GM21723 (cell line): ENCODE measurements at regions not wholly inside any gene's neighbourhood (a gene's known extent, or its start where the extent isn't known, plus 50 kb on each side); places are given as distances from the start of the nearest gene placed in this dataset.

Experiments used
- ATAC-seq: cut with Tn5 transposase; IDR thresholded peaks from one replicate; pipeline ENCODE4 v1.9.1; 2021; ENCODE audit warnings: mild to moderate bottlenecking, moderate library complexity; ENCODE audit not compliant: unreplicated experiment

DNA sequence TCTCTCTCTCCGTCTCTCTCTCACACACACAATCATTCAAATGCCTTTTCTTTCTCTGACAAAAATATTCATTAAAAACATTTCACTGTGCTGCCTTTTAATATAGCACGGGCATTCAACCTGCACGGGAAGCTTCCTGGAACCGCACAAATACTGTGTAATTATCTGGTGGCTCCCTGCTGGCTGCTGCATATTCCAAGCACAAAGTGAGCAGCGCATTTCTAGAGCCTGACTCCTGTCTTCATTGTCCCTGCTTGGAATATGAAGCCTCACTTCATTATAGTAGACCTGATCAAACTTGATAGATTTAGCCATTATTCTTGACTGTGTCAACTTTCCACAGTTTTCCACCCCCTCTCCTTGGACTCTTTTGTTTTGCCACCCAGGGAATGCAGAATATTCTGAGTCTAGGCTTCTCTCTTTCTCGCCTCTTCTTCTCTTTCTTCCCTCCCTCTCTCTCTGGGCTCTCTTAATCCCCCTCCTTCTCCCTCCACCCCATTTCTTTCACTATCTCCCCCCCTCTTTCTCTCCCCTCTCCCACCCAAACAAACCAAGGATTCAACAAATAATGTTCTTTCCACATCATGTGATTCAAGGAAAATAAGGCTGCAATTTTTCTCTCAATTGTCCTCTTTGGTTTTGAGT, 672.1 kb upstream of the FANCL start:
- ATAC-seq: no peak

DNA sequence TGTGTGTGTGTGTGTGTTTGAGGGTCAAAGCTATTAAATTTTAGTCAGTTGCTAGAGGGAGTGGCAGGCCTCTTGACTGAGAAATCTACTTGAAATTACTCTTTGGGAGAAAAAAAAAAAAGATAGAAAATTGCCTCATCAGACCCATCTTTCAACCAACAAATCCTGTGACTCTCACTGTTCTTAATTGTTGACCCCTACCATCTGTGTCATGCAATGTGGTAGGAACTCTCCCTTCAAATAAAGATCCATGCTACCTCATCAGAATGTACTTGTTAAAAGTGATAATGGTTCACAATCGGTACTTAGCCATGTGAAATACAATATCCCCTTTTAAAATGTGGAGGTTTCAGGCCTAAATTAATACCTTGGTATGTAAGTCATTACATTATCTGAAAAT, 670.8 kb upstream of the FANCL start:
- ATAC-seq: no peak

DNA sequence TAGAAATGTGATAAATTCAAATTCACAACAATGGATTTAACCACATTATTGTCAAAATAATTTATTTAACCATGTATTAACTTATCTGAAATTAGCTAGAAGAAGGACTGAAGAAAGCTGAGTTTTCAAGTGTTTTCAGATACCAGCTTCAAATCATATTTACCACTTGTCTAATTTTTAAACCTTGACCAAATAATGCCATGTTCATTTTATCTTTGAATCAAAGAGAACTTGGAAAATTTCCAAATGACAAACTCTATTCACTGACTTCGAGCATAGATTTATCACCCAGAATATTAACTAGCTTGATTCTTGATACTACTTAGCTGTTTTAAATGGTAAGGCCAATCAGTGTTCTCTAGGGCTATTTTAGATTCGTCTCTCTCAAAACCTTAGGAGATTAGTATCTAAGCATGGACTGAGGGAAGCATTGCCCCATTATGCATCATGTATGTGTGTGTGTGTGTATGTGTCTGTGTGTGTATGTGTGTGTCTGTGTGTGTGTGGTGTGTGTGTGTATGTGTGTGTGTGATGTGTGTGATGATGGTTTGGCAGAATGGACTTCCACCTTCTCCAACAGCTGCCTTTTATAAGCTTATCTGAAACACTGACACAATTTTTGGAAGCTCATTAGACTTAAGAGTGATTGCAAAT, 667.5 kb upstream of the FANCL start:
- no peak for ATAC-seq

DNA sequence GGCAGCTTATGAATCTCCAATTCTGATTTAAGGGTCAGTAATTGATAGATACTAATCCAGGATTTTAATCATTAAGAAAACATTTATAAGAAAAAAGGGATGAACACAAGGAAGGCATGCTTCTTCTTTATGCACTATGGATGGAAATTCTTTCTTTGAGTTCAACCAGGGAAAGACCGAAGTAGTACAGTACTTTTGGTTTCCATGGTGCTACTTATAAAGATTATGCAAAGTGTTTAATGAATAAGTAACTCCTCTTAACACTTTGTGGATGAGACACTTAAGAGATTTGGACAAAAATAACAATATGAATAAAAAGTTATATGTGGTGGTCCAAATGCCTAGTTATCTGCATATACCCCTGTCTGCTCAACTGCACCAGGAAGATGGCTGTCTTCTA, 666.5 kb upstream of the FANCL start:
- ATAC-seq: no peak

DNA sequence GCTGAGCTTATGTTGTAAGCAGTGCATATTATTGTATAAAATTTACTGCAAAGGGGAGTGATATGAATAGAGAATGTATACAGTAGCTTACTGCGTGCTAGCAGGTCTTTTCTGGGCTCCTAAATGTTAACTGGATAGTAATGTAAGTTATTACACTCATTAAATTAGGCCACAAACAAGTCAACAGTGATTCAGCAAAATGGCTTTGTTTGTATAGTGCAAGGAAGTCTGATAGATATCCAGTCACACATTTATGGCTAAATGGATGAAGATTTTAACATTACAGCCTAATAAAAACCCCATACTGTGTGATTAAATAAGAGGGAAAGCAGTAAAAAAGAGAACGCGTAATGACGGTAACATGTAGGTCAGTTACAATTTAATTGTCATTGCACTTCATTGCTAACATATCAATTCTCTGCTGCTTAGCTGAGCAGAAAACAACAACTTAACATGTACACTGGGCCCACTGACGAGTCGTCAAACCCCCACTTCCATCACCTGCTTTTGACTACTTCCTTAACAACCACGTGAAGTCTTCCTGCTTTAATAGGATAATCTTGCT, 665.0 kb upstream of the FANCL start:
- no peak for ATAC-seq

DNA sequence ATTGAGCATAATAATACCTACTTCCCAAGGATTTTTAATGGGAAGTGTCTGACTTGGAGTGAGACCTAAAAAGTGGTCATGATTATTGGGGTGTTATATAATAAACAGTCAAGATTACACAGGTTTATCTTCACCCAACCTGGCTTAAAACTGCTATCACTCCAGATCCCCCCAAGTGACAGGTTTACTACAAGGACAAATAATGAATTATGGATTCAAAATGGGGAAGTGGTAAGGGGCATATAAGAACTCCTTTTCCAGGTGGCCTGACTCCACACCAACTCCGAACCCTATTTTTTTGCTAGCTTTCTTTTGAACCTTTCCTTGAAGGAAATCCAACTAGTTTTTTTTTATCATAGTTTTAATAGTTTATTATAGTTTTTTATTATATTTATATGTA, 663.0 kb upstream of the FANCL start:
- no peak for ATAC-seq

DNA sequence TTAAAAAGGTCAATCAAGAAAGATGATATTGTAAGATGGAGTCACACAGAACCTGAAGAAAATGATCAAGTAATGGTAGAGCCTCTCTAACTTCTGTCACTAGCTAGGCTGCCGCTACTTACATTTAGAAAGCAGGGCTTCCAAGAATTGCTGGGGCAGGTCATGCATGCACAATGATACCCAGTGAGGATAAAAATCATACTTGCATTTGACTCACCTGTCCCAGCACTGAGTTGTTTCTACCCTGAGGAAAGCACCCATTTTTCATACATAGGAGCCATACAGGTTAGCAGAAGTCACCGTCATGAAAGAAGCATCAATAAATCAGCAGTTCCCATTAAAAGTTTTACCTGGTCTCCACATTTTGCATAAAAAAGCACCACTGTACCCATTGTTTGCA, 662.3 kb upstream of the FANCL start:
- no peak for ATAC-seq

DNA sequence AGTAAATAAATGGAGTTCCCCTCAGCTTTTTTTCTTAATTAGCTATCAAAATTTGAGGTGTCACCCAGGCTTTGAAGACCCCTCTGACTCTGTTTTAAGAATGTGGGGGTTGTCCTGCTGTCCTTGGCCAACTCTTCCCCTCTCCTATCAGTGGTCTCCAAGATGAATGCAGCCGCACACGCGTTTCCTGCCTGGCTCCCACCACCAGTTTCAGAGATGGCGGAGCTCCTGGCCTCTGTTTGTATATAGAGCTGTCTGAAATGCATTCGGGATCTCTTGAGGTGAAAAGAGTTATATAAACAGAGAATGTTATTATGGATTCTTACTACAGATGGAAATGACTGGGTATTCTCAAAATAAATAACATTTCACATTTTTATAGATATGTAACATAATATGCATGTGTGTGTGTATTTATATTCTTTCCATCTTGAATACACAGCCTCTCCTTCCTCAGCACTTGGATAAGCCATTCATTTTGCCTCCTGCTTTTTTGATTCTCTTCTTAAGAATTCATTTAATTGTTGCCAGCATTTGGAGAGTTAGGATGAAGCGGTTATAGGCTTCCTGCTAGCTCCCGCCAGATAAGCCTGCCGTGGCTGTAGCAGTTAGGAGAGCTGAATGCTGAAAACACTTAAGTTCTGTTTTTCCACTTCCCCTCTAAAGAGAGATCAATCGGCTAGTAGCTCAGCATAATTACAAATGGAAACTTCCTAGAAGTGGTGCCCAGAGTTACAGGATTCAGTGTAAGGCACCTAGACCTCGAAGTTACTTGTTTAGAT, 659.3 kb upstream of the FANCL start:
- ATAC-seq: no peak

DNA sequence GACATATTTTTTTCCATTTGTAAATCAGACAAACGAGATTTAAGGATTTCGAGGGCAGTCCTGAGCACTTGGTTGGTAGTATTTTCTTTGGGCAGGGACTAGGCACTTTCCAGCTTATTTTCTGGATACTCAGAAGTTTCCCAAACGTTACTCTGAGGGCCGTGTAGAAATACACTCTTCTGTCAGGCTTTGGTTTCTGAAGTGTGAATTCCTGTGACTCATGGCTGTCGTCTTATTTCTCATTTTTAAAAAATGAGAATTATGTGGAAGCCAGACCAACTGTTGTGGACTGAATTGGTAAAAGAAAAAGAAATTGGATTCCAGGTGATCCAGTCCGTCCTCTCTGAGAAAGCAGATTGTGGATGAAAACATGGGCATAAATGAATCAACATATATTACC, 658.6 kb upstream of the FANCL start:
- ATAC-seq: no peak

DNA sequence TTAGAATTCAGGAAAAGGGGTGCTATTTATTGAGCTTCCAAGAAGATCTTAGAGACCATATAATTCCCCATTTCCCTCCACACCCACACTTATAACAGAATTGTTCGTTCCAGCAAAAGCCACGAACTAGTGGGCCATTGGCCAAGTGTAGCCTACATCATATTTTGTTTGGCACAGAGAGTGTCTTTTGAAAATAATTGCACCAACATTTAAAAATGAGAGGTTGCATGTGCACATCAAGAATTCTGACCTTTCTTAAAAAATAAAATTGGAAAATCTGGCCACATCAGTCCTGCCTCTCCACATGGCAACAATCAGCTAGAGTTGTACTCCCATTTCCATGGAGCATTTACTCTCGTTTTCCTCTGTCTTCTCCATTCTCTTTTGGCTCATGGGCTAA, 655.5 kb upstream of the FANCL start:
- ATAC-seq: no peak

DNA sequence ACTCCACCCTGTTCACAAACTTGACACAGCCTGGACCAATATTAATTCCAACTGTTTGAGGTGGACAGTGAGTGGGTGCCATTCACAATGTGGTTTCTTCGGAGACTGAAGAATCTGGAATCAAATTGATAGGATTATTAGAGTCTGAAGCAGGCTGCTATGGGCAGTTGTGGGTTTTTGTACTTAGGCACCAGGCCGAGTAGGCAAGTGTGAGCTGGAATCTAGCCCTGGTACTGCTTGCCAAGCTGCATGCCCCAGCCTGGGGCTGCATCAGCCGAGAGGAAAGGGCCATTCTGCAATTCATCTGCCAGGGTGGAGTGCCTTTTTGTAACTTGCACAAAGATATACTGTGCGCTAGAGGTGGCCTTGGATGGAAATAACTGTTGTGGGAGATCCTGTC, 654.7 kb upstream of the FANCL start:
- ATAC-seq: no peak

DNA sequence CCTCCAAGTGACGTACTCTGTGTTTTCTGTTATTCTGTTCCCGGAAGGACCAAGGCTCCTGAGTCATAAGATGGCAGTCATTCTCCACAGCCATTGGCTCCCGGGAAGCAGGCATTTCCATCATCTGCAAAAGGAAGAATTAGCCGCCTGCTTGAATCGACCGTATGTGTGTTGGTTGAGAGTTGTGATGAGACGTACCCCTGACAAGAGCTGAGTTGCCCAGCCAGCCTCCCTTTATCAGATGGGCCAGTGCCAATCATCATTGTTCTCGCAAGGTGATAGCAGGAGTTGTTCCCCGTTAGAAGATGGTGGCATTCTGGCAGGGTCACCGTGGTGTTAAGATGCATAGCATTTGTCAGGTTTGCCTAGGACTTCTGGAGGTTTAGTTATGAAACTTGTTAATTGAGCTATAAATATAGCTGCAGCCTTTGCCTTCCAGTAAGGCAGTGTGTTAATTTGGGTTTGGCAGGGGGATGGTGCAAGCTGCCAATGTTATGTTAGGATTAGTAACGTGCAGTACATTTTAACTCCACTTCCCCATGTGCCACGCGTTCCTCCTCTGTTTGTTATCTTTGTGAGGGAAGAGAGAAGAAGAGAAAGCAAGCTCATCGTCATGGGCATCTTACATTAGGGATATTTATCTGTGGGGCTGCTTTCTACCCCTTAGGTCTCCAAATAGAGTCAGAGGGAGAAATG, 652.7 kb upstream of the FANCL start:
- ATAC-seq: no peak

DNA sequence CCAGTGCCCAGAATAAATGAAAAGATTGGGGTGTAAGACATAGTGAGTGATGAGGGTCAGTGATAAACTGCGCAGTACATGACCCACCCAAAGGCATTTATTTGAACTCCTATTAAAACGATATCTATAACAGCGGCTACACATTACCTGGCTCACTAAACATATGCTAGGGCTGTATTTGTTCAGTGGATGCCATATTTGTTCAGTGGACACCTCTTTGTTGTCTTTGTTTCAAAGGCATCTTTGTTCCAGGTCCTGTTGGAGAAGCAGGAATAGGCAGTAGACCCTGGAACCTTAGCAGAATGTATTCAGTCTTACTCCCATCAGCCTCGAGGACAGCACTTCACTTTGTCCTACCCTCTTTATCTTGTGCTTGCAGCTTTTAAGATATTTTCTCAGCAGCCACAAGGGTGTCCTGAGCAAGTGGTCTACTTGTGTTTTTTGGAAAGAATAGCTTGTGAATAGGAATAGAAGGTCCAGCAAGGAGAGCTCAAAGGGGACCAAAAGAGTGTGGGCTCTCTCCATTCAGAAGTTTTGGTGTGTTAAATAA, 650.8 kb upstream of the FANCL start:
- ATAC-seq: no peak

DNA sequence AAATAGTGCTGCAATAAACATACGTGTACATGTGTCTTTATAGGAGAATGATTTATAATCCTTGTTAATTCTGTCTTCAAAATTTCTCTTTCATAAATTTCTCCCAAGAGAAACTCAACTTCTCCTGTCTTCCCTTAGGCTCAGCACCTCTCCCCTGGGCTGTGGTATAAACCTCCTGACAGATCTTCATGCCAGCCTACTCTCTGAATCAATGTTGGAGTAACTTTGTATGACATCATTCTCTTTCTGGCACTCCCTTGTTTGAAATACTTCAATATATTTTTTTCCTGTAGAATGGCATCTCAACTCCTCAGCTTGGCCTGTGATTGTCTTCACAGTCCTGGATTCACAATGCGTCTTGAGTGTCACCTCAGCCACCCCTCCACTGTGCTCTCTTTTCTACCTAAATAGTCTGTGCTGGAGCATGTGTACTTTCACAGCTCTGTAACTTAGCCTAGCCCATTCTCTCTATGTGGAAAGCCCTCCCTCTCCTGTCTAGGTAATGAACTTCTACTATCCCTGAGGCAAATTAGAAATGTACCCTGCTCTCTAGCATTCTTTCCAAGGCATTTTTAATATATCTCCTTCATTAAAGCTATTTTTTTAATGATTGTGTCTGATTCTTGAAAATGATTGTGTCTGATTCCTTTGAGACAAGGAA, 649.9 kb upstream of the FANCL start:
- no peak for ATAC-seq

DNA sequence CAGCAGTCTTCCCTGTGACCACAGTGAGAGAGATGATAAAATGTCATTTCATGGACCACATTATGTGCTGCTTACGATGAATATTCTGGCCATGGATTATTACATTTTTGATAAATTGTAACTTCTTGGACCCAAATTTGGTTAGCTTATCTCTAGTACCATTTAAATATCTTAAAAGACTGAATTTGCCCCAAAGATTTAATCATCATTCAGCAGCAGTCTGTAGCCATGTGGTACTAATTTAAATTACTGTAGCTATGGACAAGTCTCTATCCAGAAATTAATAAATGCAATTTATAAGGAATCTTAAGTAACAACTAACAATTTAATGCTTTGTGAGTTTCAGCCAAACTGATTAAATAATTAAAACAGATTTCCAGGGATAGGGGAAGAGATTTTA, 644.9 kb upstream of the FANCL start:
- ATAC-seq: no peak

DNA sequence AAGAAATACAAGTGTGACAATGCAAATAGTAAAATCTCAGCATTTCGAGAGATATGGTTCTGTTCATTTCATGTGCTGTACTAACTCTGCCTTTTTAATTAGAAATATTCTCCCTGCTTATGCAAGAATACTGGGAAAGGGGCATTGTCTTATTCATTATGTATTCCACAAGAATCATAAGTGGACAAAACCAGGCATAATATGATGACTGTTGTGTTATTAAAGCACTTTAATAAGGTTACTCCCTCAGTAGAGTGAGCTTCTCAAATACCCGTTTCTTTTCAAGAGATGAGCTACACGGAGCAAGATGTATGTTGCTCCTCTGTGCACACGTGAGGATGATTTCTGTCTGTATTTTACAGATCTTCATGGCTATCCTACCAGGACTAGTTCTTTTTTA, 638.7 kb upstream of the FANCL start:
- ATAC-seq: no peak

DNA sequence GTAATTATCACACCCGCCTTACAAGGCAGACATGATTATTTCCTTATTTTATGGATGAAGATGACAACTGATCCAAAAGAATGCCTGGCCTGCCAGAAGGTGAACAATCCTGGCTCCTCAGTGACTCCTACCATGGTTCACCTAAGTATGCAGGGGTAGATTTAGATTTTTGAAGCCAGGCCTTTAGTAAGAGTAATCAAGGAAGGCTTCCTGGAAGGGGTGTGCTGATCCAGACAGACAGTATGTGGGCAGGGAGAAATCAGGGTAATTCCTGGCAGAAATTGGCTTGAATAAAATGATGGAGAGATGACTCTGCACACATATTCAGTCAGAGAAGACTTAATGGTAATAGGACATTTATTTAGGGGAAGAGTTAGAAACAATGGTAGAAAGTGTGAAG, 637.7 kb upstream of the FANCL start:
- ATAC-seq: no peak

DNA sequence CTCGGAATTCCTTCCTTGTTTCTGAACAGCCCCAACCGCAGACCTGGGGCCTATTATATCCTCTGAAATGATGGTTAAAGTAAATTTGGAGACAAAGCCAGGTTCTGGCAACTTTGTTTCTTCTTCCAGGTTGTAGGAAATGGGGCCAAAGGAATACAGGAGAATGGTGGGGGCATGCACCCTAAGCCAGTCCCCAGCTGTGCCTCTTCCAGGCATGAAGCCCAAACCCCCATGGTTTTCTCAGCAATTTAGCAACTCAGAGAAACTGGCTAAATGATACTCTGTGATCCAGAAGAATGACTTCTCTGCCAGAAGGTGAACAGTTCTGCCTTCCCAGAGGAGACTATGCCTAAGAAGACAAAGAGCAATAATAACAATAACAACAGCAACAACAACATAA, 635.0 kb upstream of the FANCL start:
- no peak for ATAC-seq

DNA sequence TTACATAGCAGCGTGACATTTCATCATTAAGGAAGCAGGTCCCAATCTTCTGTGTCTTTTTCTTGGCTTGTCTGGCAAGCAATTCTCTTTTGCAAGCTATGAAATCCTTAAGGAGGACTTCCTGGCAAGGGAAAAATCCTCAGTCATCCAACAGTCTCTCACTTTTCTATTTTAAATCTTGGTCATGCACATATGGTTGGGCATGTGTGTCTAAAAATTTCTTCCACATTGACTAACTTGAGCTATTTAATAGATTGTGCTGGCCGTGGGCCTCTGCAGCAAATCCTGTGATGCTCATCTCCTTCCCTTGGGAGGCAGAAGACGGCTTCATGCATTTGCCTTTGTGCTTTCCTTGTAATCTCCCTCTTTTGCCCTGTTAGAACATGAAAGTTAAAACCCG, 634.3 kb upstream of the FANCL start:
- no peak for ATAC-seq

DNA sequence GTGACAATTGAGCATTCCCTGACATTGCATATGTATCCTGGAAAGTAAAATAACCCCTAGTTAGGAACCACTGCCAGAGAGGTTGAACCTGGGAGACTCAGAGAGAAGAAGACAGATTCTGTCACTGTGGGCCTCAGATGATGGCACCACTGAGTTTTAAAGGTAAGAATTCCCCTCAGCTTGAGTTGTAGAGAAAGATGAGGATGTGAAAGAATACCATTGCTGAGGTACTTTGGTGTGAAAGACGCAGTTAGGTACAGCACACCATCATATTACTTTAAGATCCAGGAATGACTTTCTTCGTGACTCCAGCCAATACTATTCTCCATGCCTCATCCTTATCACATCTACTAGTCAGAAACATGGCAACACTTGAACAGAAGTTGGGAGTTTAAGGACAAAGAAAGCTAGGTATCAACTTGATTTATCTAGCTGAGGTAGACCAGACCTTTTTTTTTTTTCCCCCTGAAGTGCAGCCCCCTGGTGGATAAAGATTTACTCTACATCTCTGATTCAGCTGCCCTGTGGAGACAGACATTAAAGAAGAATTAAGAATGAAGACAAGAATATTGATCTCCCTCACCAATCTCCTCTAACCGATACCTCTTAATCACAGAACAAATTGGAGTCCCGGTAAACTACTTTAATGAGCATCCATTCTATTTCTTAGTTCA, 630.5 kb upstream of the FANCL start:
- ATAC-seq: peak; percentile 44
